Ectodermal cell (in vitro differentiated cells): ENCODE measurements at regions not wholly inside any gene's neighbourhood (a gene's known extent, or its start where the extent isn't known, plus 50 kb on each side); places are given as distances from the start of the nearest gene placed in this dataset.

Source experiments
- H3K27ac ChIP-seq: 2 replicates; pipeline ENCODE4 v1.7.0; 2013; ENCODE audit warnings: mild to moderate bottlenecking, low read depth, low read length; ENCODE audit not compliant: insufficient read depth, poor library complexity, severe bottlenecking
- H3K27me3 ChIP-seq: 2 replicates; pipeline ENCODE4 v1.7.0; 2013; ENCODE audit warnings: mild to moderate bottlenecking, low read length; ENCODE audit not compliant: insufficient read depth, control insufficient read depth, poor library complexity, severe bottlenecking
- H3K36me3 ChIP-seq: one replicate; pipeline ENCODE4 v1.7.0; 2013; ENCODE audit warnings: low read length; ENCODE audit not compliant: control insufficient read depth, insufficient read depth
- H3K4me1 ChIP-seq: one replicate; pipeline ENCODE4 v1.7.0; 2013; ENCODE audit warnings: low read length; ENCODE audit not compliant: control insufficient read depth, insufficient read depth
- H3K4me3 ChIP-seq: 2 replicates; pipeline ENCODE4 v1.7.0; 2013; ENCODE audit warnings: low read depth, low read length, control low read depth; ENCODE audit not compliant: insufficient read depth
- H3K9me3 ChIP-seq: 2 replicates; pipeline ENCODE4 v1.7.0; 2013; ENCODE audit warnings: mild to moderate bottlenecking, low read length, moderate library complexity; ENCODE audit not compliant: control insufficient read depth
- WGBS, 2 experiments: methylation state at CpG; one replicate each; pipeline ENCODE4 v1.1.7; 2013; ENCODE audit warnings: missing lambda C conversion rate in 2 of 2; 5-methylcytosine and 5-hydroxymethylcytosine counted together

DNA sequence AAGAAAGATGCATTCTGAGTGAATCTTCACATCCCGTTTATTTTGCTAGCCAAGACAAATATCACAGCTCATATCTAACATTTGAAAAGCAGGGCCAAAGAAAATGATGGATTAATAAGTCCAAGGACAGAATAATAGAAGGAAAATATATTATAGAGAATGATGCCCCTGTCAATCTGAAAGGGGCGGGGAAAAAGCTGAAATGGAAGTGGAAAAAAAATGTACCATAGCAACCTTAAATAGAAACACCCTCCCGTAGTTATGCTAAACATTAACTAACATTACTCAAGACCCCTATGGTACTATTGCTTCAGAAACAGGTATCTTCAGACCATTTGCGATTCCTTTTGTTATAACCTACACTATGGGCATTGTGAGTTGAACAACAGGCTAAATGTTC is 67.7 kb upstream of the SMARCA2 start:
- no peaks in the 10 kb centered on the region for H3K9me3 ChIP-seq
- no peaks in the 10 kb centered on the region for H3K27me3 ChIP-seq
- no peak overlapping the region for H3K27ac ChIP-seq
- 88 to 100% methylated on average over 2 of the region's 4 CpGs for WGBS, 2 experiments
- H3K4me1 ChIP-seq, result peaks cover 2% of the 10 kb centered on the region
- no peaks in the 10 kb centered on the region for H3K36me3 ChIP-seq
- no peak overlapping the region for H3K4me3 ChIP-seq

DNA sequence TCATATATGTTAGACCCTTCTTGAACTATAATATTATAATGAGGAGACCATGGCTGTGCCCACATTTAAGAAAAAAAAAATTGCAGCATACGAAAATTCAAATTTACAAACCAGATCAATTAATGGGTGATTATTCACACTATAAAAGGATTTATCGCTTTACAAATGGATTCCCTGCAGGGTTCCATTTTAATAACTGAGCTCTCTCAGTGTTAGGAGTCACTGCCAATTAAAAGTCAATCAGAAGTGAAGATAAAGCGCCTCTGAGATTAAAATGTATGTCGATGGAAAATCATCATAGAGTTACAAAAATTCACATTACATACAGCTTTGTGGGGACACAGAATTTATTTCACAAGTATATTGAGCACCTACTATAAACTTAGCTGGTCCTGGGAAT is 66.6 kb upstream of the SMARCA2 start:
- Histone ChIP-seq H3K9me3 (no peaks in the 10 kb centered on the region), H3K27ac (no peak overlapping the region)
- WGBS, 2 experiments, result 92 to 93% methylated on average over 4 of the region's 4 CpGs

DNA sequence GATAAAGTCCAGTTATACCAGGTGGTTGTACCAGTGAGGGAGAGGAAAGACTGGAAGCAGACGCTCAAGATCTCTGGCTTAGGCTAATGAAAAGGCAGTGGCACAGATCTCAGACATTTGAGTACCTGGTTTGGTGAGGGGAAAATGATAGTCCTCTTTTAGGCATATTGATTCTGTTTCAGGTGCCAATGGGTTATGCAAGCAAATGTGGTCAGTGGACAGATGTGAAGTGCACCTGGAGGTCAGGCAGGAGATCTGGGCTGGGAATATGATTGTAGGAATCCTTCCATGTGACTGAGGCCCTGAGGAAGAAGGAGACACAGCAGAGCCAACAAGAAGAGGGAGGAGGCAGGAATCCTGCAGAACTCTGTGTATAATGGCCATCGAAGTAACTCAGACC is 63.7 kb upstream of the SMARCA2 start:
- no peaks in the 10 kb centered on the region for H3K36me3 ChIP-seq
- H3K27ac ChIP-seq, result no peak overlapping the region
- H3K4me3 ChIP-seq, result no peak overlapping the region
- no peaks in the 10 kb centered on the region for H3K9me3 ChIP-seq
- H3K27me3 ChIP-seq, result no peaks in the 10 kb centered on the region
- 84 to 86% methylated on average over 2 of the region's 2 CpGs for WGBS, 2 experiments
- peaks cover 2% of the 10 kb centered on the region for H3K4me1 ChIP-seq

More for the DNA sequence above, 66.6 kb upstream of the SMARCA2 start:
- no peak overlapping the region for H3K4me3 ChIP-seq
- H3K36me3 ChIP-seq, result no peaks in the 10 kb centered on the region
- H3K27me3 ChIP-seq, result no peaks in the 10 kb centered on the region
- peaks cover 2% of the 10 kb centered on the region for H3K4me1 ChIP-seq

DNA sequence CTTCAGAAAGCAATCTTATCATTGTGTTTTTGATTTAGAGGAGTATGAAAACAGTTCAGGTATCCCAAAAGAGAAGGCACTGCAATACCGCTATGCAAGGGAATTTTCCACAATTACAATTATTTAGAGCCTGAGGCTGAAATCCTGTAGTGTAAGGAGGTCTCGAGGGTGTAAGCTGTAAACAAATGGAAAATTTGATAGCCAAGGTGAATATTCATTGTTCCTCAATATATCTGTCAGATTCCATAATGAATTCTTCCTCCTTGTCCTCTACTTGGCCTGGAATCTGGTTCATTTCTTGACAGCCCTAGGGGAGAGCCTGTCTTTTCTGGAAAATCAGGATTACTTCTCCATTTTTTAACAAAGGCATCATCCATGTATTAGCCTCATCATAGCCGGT is 63.1 kb upstream of the SMARCA2 start:
- no peak overlapping the region for H3K4me3 ChIP-seq
- no peaks in the 10 kb centered on the region for H3K27me3 ChIP-seq
- 96% methylated on average over 2 to 3 of the region's 3 CpGs for WGBS, 2 experiments
- H3K36me3 ChIP-seq, result no peaks in the 10 kb centered on the region
- no peaks in the 10 kb centered on the region for H3K9me3 ChIP-seq
- H3K4me1 ChIP-seq, result peaks cover 2% of the 10 kb centered on the region
- H3K27ac ChIP-seq, result no peak overlapping the region

- Histone ChIP-seq H3K9me3 (no peaks in the 10 kb centered on the region), H3K27ac (no peak overlapping the region), H3K4me3 (no peak overlapping the region), H3K4me1 (peaks cover 2% of the 10 kb centered on the region), H3K27me3 (no peaks in the 10 kb centered on the region), H3K36me3 (no peaks in the 10 kb centered on the region)
- 88 to 89% methylated on average over 2 of the region's 2 CpGs for WGBS, 2 experiments
These were observed 60.9 kb upstream of the SMARCA2 start for GRCh38 chr9:1954238-1954637.

- Histone ChIP-seq H3K27me3 (no peaks in the 10 kb centered on the region), H3K27ac (no peak overlapping the region), H3K9me3 (no peaks in the 10 kb centered on the region), H3K4me3 (no peak overlapping the region), H3K36me3 (no peaks in the 10 kb centered on the region), H3K4me1 (no peaks in the 10 kb centered on the region)
- 100% methylated on average over 1 of the region's 1 CpG for WGBS, 2 experiments
These were observed 58.2 kb upstream of the SMARCA2 start for GRCh38 chr9:1956958-1957357.

GRCh38 chr9:1957856-1958255 is 57.3 kb upstream of the SMARCA2 start:
- H3K27me3 ChIP-seq, result no peaks in the 10 kb centered on the region
- no peaks in the 10 kb centered on the region for H3K36me3 ChIP-seq
- no peak overlapping the region for H3K4me3 ChIP-seq
- no peaks in the 10 kb centered on the region for H3K9me3 ChIP-seq
- WGBS, 2 experiments, result 97 to 100% methylated on average over 1 to 2 of the region's 2 CpGs
- no peak overlapping the region for H3K27ac ChIP-seq
- H3K4me1 ChIP-seq, result no peaks in the 10 kb centered on the region

DNA sequence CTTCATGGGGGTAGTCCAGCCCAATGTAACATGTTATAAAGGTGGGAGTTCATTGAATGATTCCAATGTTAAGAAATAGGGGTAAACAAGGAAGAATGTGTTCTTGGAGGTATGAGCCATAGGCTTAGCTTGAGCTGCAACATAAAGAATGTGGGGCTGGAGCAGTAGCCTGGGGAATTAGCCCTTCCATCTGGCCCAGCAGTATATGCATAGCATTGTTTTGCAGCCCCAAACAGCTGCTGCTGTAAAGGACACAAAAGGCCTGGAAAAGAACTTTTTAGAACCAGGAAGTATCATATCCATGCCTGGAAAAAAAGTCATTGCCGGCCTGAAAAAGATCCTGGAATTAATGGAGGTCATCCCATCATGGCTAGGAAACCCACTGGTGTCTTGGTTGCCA is 55.8 kb upstream of the SMARCA2 start:
- H3K36me3 ChIP-seq, result no peaks in the 10 kb centered on the region
- 88 to 91% methylated on average over 1 of the region's 1 CpG for WGBS, 2 experiments
- no peak overlapping the region for H3K4me3 ChIP-seq
- H3K9me3 ChIP-seq, result no peaks in the 10 kb centered on the region
- no peaks in the 10 kb centered on the region for H3K4me1 ChIP-seq
- no peaks in the 10 kb centered on the region for H3K27me3 ChIP-seq
- no peak overlapping the region for H3K27ac ChIP-seq

GRCh38 chr9:1960342-1961042 is 54.7 kb upstream of the SMARCA2 start:
- Histone ChIP-seq H3K9me3 (no peaks in the 10 kb centered on the region), H3K27ac (no peak overlapping the region), H3K27me3 (no peaks in the 10 kb centered on the region), H3K4me3 (no peak overlapping the region), H3K4me1 (no peaks in the 10 kb centered on the region), H3K36me3 (no peaks in the 10 kb centered on the region)
- WGBS, 2 experiments, result 93 to 94% methylated on average over 6 of the region's 6 CpGs

GRCh38 chr9:1962122-1962521 is 53.0 kb upstream of the SMARCA2 start:
- Histone ChIP-seq H3K36me3 (no peaks in the 10 kb centered on the region), H3K27me3 (no peaks in the 10 kb centered on the region), H3K9me3 (no peaks in the 10 kb centered on the region), H3K4me1 (no peaks in the 10 kb centered on the region), H3K27ac (no peak overlapping the region), H3K4me3 (no peak overlapping the region)
- 94% methylated on average over 2 of the region's 2 CpGs; no CpG with 5 or more reads in 1 of the 2 experiments for WGBS, 2 experiments
